H1 (cell line): ENCODE measurements at regions not wholly inside any gene's neighbourhood (a gene's known extent, or its start where the extent isn't known, plus 50 kb on each side); places are given as distances from the start of the nearest gene placed in this dataset.

Experiments
- CTCF ChIA-PET: fragments of 300-600 bp; sonication (Branson Sonifier 250); formaldehyde crosslinking; loops from one replicate; lab custom pipeline; 2021; ENCODE audit not compliant: partially characterized antibody; lab: Charles Lee
- POLR2A ChIA-PET: fragments of 300-600 bp; sonication (Branson Sonifier 250); formaldehyde crosslinking; loops from one replicate; lab custom pipeline; 2021; ENCODE audit warnings: inconsistent platforms; ENCODE audit not compliant: partially characterized antibody; lab: Charles Lee
- DNase-seq, 2 experiments: peaks; one replicate each; pipeline versions ENCODE4 v3.0.0 to v3.0.0-alpha.2; 2010 to 2022; ENCODE audit warnings: low spot score in 2 of 2, low read depth in 1 of 2, mixed read lengths in 1 of 2
- FAIRE-seq: peaks from 2 replicates; lab custom pipeline; 2011; peaks lifted over from hg19 to GRCh38; lab: Jason Lieb, UNC
- H2AFZ ChIP-seq: 2 replicates; pipeline ENCODE4 v1.8.1; 2012; ENCODE audit warnings: low read length, inconsistent platforms
- H2AK5ac ChIP-seq: 2 replicates; pipeline ENCODE4 v1.6.1; 2013; ENCODE audit warnings: low read depth, low read length
- H2BK120ac ChIP-seq: replicated peaks from 2 replicates; pipeline ENCODE3; 2013; ENCODE audit warnings: low read depth, low read length, inconsistent platforms
- H2BK12ac ChIP-seq: 2 replicates; pipeline ENCODE4 v1.6.1; 2013; ENCODE audit warnings: low read depth, low read length
- H2BK15ac ChIP-seq: 2 replicates; pipeline ENCODE4 v1.6.1; 2013; ENCODE audit warnings: low read length
- H2BK20ac ChIP-seq: 2 replicates; pipeline ENCODE4 v1.6.1; 2013; ENCODE audit warnings: low read length
- H2BK5ac ChIP-seq: 2 replicates; pipeline ENCODE4 v1.6.1; 2013; ENCODE audit warnings: low read depth, low read length
- H3K14ac ChIP-seq: 2 replicates; pipeline ENCODE4 v1.6.1; 2013; ENCODE audit warnings: inconsistent platforms; ENCODE audit not compliant: insufficient read length
- H3K18ac ChIP-seq: 2 replicates; pipeline ENCODE4 v1.6.1; 2013; ENCODE audit warnings: low read length; ENCODE audit errors: extremely low read depth
- H3K23ac ChIP-seq: 2 replicates; pipeline ENCODE4 v1.6.1; 2013; ENCODE audit warnings: inconsistent platforms; ENCODE audit not compliant: insufficient read length
- H3K23me2 ChIP-seq: 2 replicates; pipeline ENCODE4 v1.6.1; 2013; ENCODE audit warnings: low read depth, low read length
- H3K27ac ChIP-seq: 2 replicates; pipeline ENCODE4 v1.6.1; 2011; ENCODE audit warnings: low read depth, low read length, inconsistent platforms
- H3K27me3 ChIP-seq, 4 experiments: replicated peaks in 1 of 4; 1 replicate in 1 of 4; 2 replicates in 3 of 4; pipeline versions ENCODE4 v1.6.1 to v1.8.1; 2011 to 2013; ENCODE audit warnings: low read length in 3 of 4, mild to moderate bottlenecking in 3 of 4, inconsistent platforms in 2 of 4, mixed read lengths in 2 of 4, moderate library complexity in 1 of 4; ENCODE audit not compliant: control insufficient read depth in 3 of 4, insufficient read depth in 3 of 4; ENCODE audit errors: extremely low read depth in 1 of 4
- H3K36me3 ChIP-seq, 4 experiments: 2 replicates each; pipeline versions ENCODE4 v1.6.1 to v1.8.1; 2011 to 2013; ENCODE audit warnings: mild to moderate bottlenecking in 4 of 4, low read length in 3 of 4, moderate library complexity in 2 of 4, control low read depth in 1 of 4, inconsistent platforms in 1 of 4; ENCODE audit not compliant: insufficient read depth in 4 of 4, control insufficient read depth in 2 of 4
- H3K4ac ChIP-seq: replicated peaks from 2 replicates; pipeline ENCODE3; 2013; ENCODE audit warnings: low read length, low read depth, mixed read lengths, inconsistent platforms; ENCODE audit not compliant: insufficient read length
- H3K4me1 ChIP-seq, 4 experiments: replicated peaks in 1 of 4; 1 replicate in 1 of 4; 2 replicates in 3 of 4; pipeline versions ENCODE4 v1.6.1 to v1.8.1; 2011 to 2013; ENCODE audit warnings: low read length in 3 of 4, inconsistent platforms in 2 of 4, mixed read lengths in 1 of 4; ENCODE audit not compliant: insufficient read depth in 4 of 4, control insufficient read depth in 3 of 4
- H3K4me2 ChIP-seq, 2 experiments: 2 replicates each; pipeline versions ENCODE4 v1.6.1 to v1.8.1; 2011 to 2013; ENCODE audit warnings: low read depth in 2 of 2, low read length in 2 of 2, control low read depth in 1 of 2, inconsistent platforms in 1 of 2, mild to moderate bottlenecking in 1 of 2; ENCODE audit not compliant: insufficient read depth in 1 of 2
- H3K4me3 ChIP-seq, 4 experiments: fragments of 200-600, 300-600 bp in 1 of 4; sonication (generic), shearing (Covaris generic), sonication (Bioruptor Twin) in 1 of 4; 2 replicates each; pipeline versions ENCODE4 v1.5.1 to v1.8.1; 2011 to 2016; ENCODE audit warnings: low read length in 4 of 4, low read depth in 3 of 4, control low read depth in 2 of 4, inconsistent platforms in 2 of 4, mild to moderate bottlenecking in 2 of 4, mixed read lengths in 1 of 4, moderate library complexity in 1 of 4; ENCODE audit not compliant: insufficient read depth in 2 of 4; ENCODE audit errors: extremely low read depth in 1 of 4
- H3K56ac ChIP-seq: replicated peaks from 2 replicates; pipeline ENCODE3; 2013; ENCODE audit warnings: low read depth, mild to moderate bottlenecking, mixed read lengths, low read length, inconsistent platforms; ENCODE audit not compliant: insufficient read length
- H3K79me1 ChIP-seq: 2 replicates; pipeline ENCODE4 v1.6.1; 2013; ENCODE audit warnings: low read depth, low read length, control low read depth
- H3K79me2 ChIP-seq, 2 experiments: 2 replicates each; pipeline versions ENCODE4 v1.6.1 to v1.8.1; 2012 to 2013; ENCODE audit warnings: low read length in 2 of 2, mild to moderate bottlenecking in 2 of 2, inconsistent platforms in 1 of 2; ENCODE audit not compliant: insufficient read depth in 2 of 2, control insufficient read depth in 1 of 2
- H3K9ac ChIP-seq, 4 experiments: replicated peaks in 1 of 4; 1 replicate in 1 of 4; 2 replicates in 3 of 4; pipeline versions ENCODE4 v1.6.1 to v1.8.1; 2011 to 2013; ENCODE audit warnings: low read depth in 3 of 4, low read length in 3 of 4, control low read depth in 2 of 4, mild to moderate bottlenecking in 2 of 4, moderate library complexity in 2 of 4, inconsistent platforms in 1 of 4; ENCODE audit errors: extremely low read depth in 1 of 4
- H3K9me3 ChIP-seq, 2 experiments: 2 replicates each; pipeline versions ENCODE4 v1.6.1 to v1.8.1; 2012 to 2013; ENCODE audit warnings: mild to moderate bottlenecking in 2 of 2, moderate library complexity in 2 of 2, control low read depth in 1 of 2, inconsistent platforms in 1 of 2, low read depth in 1 of 2, low read length in 1 of 2, mixed read lengths in 1 of 2; ENCODE audit not compliant: insufficient read depth in 2 of 2
- H4K20me1 ChIP-seq, 2 experiments: replicated peaks in 1 of 2; 2 replicates each; pipeline versions ENCODE3 to v1.8.1; 2011 to 2013; ENCODE audit warnings: inconsistent platforms in 2 of 2, low read length in 2 of 2, mild to moderate bottlenecking in 1 of 2; ENCODE audit not compliant: insufficient read depth in 2 of 2, control insufficient read depth in 1 of 2
- H4K5ac ChIP-seq: 2 replicates; pipeline ENCODE4 v1.6.1; 2013; ENCODE audit warnings: low read length, low read depth, mixed read lengths, inconsistent platforms; ENCODE audit not compliant: insufficient read length
- H4K8ac ChIP-seq: 2 replicates; pipeline ENCODE4 v1.8.0; 2013; ENCODE audit warnings: mild to moderate bottlenecking, moderate library complexity, low read length, inconsistent platforms; ENCODE audit not compliant: insufficient read depth; ENCODE audit errors: extremely low read depth
- H4K91ac ChIP-seq: replicated peaks from 2 replicates; pipeline ENCODE3; 2013; ENCODE audit warnings: low read length, mixed read lengths, inconsistent platforms; ENCODE audit not compliant: insufficient read length
- BCL11A ChIP-seq, 2 experiments: IDR thresholded peaks; one replicate each; pipeline ENCODE4 v1.6.1; 2011; ENCODE audit warnings: low read depth in 2 of 2, low read length in 2 of 2, mild to moderate bottlenecking in 2 of 2
- EZH2 ChIP-seq: fragments of 200-600 bp; sonication (generic); IDR thresholded peaks from 2 replicates; pipeline ENCODE4 v1.7.1; 2012; ENCODE audit warnings: low read depth, mild to moderate bottlenecking, moderate library complexity, low read length, inconsistent platforms; ENCODE audit not compliant: severe bottlenecking
- GTF2F1 ChIP-seq: IDR thresholded peaks from 2 replicates; pipeline ENCODE4 v1.6.1; 2012; ENCODE audit warnings: low read depth, low read length, improper control_type of control experiment, borderline replicate concordance
- RXRA ChIP-seq: IDR thresholded peaks from 2 replicates; pipeline ENCODE4 v1.6.1; 2011; ENCODE audit warnings: low read depth, mild to moderate bottlenecking, low read length, moderate library complexity; ENCODE audit not compliant: insufficient read depth
- WGBS, 2 experiments: shearing (Covaris generic) in 1 of 2; methylation state at CpG; one replicate each; pipeline versions ENCODE4 v1.1.6 to v1.1.7; 2013 to 2015; ENCODE audit warnings: low lambda C conversion rate in 2 of 2, mixed read lengths in 2 of 2, inconsistent platforms in 1 of 2, low coverage in 1 of 2, missing lambda C conversion rate in 1 of 2; ENCODE audit not compliant: insufficient replicate concordance in 2 of 2, insufficient coverage in 1 of 2, insufficient read length in 1 of 2; ENCODE audit errors: extremely low coverage in 1 of 2, missing lambda C conversion rate in 1 of 2; 5-methylcytosine and 5-hydroxymethylcytosine counted together
- TF ChIP-seq, protein P1 (sequence below): IDR thresholded peaks from 2 replicates; pipeline ENCODE4 v1.6.1; 2012; ENCODE audit warnings: inconsistent platforms

DNA sequence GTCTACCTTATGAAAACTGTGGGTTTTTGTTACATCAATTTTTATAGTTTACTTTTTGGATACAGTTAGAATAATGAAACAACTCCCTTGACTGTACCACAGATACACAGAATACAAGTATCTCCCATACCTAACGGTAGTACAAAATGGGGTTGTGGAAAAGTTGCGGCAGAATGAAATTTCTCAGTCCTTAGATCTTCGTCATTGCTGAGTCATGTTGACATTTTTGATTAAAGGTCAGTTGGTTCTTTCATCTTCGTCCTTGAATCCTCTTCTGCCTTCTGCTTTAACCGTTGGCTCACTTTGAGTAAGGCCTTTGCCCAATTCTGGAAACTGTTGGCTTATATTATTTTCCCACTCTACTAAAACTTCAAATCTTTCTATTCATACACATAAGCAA, 75.6 kb downstream of the TRIML1 start:
- Histone ChIP-seq H3K36me3 (no peaks in the 10 kb centered on the region), H2BK5ac (no peak overlapping the region), H2AFZ (no peak overlapping the region), H4K20me1 (no peaks in the 10 kb centered on the region), H3K9ac (no peak overlapping the region), H4K91ac (no peak overlapping the region), H3K9me3 (no peaks in the 10 kb centered on the region; a peak in 1 of 4 replicates), H3K4me3 (no peak overlapping the region), H3K4ac (no peak overlapping the region), H3K79me1 (no peaks in the 10 kb centered on the region), H3K4me2 (no peak overlapping the region), H4K5ac (no peak overlapping the region), H3K27me3 (no peaks in the 10 kb centered on the region), H3K27ac (no peak overlapping the region), H2BK15ac (no peak overlapping the region), H2BK12ac (no peak overlapping the region), H3K4me1 (0 out of 7 replicates have a peak, but pooled peaks cover 0 to 3% (median 0%) of the 10 kb centered on the region in 4 experiments), H4K8ac (no peak overlapping the region), H3K56ac (no peak overlapping the region), H2BK20ac (no peak overlapping the region), H2AK5ac (no peak overlapping the region), H3K79me2 (no peaks in the 10 kb centered on the region), H2BK120ac (no peak overlapping the region), H3K18ac (no peak overlapping the region), H3K14ac (no peak overlapping the region), H3K23ac (no peak overlapping the region), H3K23me2 (no peaks in the 10 kb centered on the region)
- 88% methylated on average over 5 of the region's 5 CpGs; no CpG with 5 or more reads in 1 of the 2 experiments for WGBS, 2 experiments
- no peak for TF ChIP-seq BCL11A (IDR thresholded peaks at IDR 0.05; ENCODE audit: low read depth in 2 of 2, low read length in 2 of 2)
- TF ChIP-seq, protein P1, sequence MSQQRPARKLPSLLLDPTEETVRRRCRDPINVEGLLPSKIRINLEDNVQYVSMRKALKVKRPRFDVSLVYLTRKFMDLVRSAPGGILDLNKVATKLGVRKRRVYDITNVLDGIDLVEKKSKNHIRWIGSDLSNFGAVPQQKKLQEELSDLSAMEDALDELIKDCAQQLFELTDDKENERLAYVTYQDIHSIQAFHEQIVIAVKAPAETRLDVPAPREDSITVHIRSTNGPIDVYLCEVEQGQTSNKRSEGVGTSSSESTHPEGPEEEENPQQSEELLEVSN = no peak
- no peak for TF ChIP-seq GTF2F1
- no peak for TF ChIP-seq RXRA
- no peak for TF ChIP-seq EZH2
- FAIRE-seq (no peak), DNase-seq (no peak)
- ChIA-PET POLR2A (no interaction called here), CTCF (no interaction called here)
